K562 (cell line): ENCODE measurements at regions not wholly inside any gene's neighbourhood (a gene's known extent, or its start where the extent isn't known, plus 50 kb on each side); places are given as distances from the start of the nearest gene placed in this dataset.
A peak's percentile ranks its signal among the peaks of the same experiment; 100 is the strongest.

Experiments used
- DMBX1 ChIP-seq: fragments of 250-450 bp; sonication (Bioruptor Pico); IDR thresholded peaks from 2 replicates; pipeline ENCODE4 v1.8.0; 2022; ENCODE audit warnings: inconsistent platforms, mild to moderate bottlenecking, moderate library complexity, borderline replicate concordance
- EGR1 ChIP-seq: fragments of 450-650 bp; conservative IDR thresholded peaks from 2 replicates; pipeline ENCODE4 v1.6.1; 2017; ENCODE audit warnings: mild to moderate bottlenecking
- HDAC1 ChIP-seq, 2 experiments: fragments of 450-650 bp; IDR thresholded peaks; 2 replicates each; pipeline ENCODE4 v1.6.1; 2016 to 2017; ENCODE audit warnings: inconsistent platforms in 1 of 2, mild to moderate bottlenecking in 1 of 2, moderate library complexity in 1 of 2
- KAT2B ChIP-seq: IDR thresholded peaks from one replicate; pipeline ENCODE4 v1.6.1; 2012; ENCODE audit warnings: low read depth, mild to moderate bottlenecking, control low read depth, inconsistent platforms, low read length, moderate library complexity
- KDM2B ChIP-seq: fragments of 250-450 bp; sonication (Bioruptor Pico); IDR thresholded peaks from 2 replicates; pipeline ENCODE4 v1.8.0; 2021; ENCODE audit warnings: mild to moderate bottlenecking, moderate library complexity
- NEUROD1 ChIP-seq: fragments of 150-350 bp; IDR thresholded peaks from 2 replicates; pipeline ENCODE4 v1.6.1; 2014; ENCODE audit warnings: borderline replicate concordance, low read length, low read depth; ENCODE audit not compliant: partially characterized antibody
- POLR2AphosphoS5 ChIP-seq: IDR thresholded peaks from 2 replicates; pipeline ENCODE4 v1.6.1; 2011; ENCODE audit warnings: mild to moderate bottlenecking, low read depth, low read length, moderate library complexity; ENCODE audit not compliant: control insufficient read depth, insufficient read depth
- RNF2 ChIP-seq: sonication (generic); IDR thresholded peaks from 2 replicates; pipeline ENCODE4 v1.6.1; 2016
- TEAD4 ChIP-seq, 2 experiments: sonication (generic) in 1 of 2; formaldehyde crosslinking in 1 of 2; IDR thresholded peaks; 2 replicates each; pipeline versions ENCODE4 v1.6.1 to v1.8.0; 2012 to 2022; ENCODE audit warnings: borderline replicate concordance in 1 of 2, inconsistent platforms in 1 of 2, low read length in 1 of 2, mild to moderate bottlenecking in 1 of 2, missing genetic modification reagents in 1 of 2
- XRCC5 ChIP-seq: fragments of 200-400 bp; formaldehyde crosslinking; IDR thresholded peaks from 2 replicates; pipeline ENCODE4 v1.6.1; 2017; ENCODE audit warnings: low read depth, mild to moderate bottlenecking, low read length
- ZC3H4 ChIP-seq: sonication (generic); formaldehyde crosslinking; IDR thresholded peaks from 2 replicates; pipeline ENCODE4 v1.9.0; 2021; ENCODE audit warnings: missing genetic modification reagents, borderline replicate concordance
- ZFP1 ChIP-seq: fragments of 450-650 bp; formaldehyde crosslinking; IDR thresholded peaks from 2 replicates; pipeline ENCODE4 v1.4.0; 2020; ENCODE audit warnings: mild to moderate bottlenecking, mixed read lengths
- ZNF282 ChIP-seq: sonication (generic); formaldehyde crosslinking; IDR thresholded peaks from 2 replicates; pipeline ENCODE4 v1.8.1; 2023; ENCODE audit warnings: missing genetic modification reagents
- ZNF561 ChIP-seq: fragments of 450-650 bp; formaldehyde crosslinking; conservative IDR thresholded peaks from 2 replicates; pipeline ENCODE4 v1.4.0; 2020; ENCODE audit warnings: mild to moderate bottlenecking, moderate library complexity
- ZNF785 ChIP-seq: fragments of 250-450 bp; sonication (Bioruptor Pico); IDR thresholded peaks from 2 replicates; pipeline ENCODE4 v1.4.0; 2020; ENCODE audit warnings: mild to moderate bottlenecking
- TF ChIP-seq, protein P1 (sequence below), 2 experiments: fragments of 450-650 bp in 1 of 2; IDR thresholded peaks; 2 replicates each; pipeline ENCODE4 v1.6.1; 2011 to 2017; ENCODE audit warnings: low read depth in 2 of 2, antibody characterized with exemption in 1 of 2, borderline replicate concordance in 1 of 2, low read length in 1 of 2, mild to moderate bottlenecking in 1 of 2, mixed read lengths in 1 of 2; ENCODE audit not compliant: control insufficient read depth in 1 of 2
- TF ChIP-seq, protein P2 (sequence below), 2 experiments: IDR thresholded peaks in 1 of 2; conservative IDR thresholded peaks in 1 of 2; 2 replicates each; pipeline ENCODE4 v1.6.1; 2016; ENCODE audit warnings: low read depth in 2 of 2, mild to moderate bottlenecking in 1 of 2, missing compliant biosample characterization in 1 of 2, missing genetic modification characterization in 1 of 2, moderate library complexity in 1 of 2
- TF ChIP-seq, protein P3 (sequence below): fragments of 200-400 bp; formaldehyde crosslinking; IDR thresholded peaks from 2 replicates; pipeline ENCODE4 v1.6.1; 2017; ENCODE audit warnings: mild to moderate bottlenecking, low read depth, low read length, moderate library complexity

DNA sequence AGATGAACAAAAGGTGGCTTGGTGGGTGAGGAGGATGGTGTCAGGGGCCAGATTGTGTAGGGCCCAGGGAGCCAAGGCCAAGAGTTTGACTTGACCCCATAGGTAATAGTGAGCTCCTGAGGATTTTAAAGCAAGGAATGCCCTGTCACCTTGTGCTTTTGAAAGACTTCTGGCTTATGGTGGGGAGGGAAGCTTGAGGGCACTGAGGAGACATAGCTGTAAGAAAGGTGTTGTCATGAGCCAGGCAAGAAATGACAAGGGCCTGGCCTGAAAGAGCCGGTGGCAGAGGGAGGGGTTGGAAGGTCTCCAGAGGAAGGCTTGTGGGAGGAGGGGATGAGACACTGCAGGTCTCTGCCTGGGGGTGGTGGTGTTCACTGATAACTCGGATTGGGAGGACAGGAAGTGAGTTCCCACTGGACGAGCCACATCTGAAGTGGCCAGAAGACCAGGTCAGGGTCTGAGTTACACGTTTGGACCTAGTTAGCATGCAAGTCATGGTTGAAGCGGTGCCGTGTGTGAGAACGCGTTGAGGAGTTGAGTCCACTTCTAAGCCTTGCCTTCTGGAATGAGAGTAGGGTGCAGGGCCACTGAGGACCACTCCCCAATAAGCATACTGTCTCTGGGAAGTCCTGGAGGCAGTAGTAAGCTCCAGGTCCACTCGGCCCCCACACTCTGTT lies 64.3 kb downstream of the TET3 start (continued):
- TF ChIP-seq NEUROD1 (peak; percentile 67), KDM2B (CRISPR knock-in tag) (no peak), TEAD4 (IDR thresholded peaks at IDR 0.05; ENCODE audit: low read length) (peak; percentile 77), TEAD4 (CRISPR knock-in tag; IDR thresholded peaks at IDR 0.05; ENCODE audit: borderline replicate concordance) (no peak), EGR1 (peak; percentile 70), POLR2AphosphoS5 (peak; percentile 79; the same call in 1 of the 2 replicates), ZFP1 (CRISPR knock-in tag) (no peak), HDAC1 (IDR thresholded peaks at IDR 0.05) (peak in 1 of 2 experiments; percentile 87; a peak in 2 of 4 replicates), ZNF785 (CRISPR knock-in tag) (no peak), ZNF561 (CRISPR knock-in tag) (no peak), ZNF282 (CRISPR knock-in tag) (no peak), RNF2 (peak; percentile 71; the same call in 1 of the 2 replicates), KAT2B (no peak), ZC3H4 (no peak), DMBX1 (no peak), XRCC5 (no peak)
- TF ChIP-seq, protein P1, sequence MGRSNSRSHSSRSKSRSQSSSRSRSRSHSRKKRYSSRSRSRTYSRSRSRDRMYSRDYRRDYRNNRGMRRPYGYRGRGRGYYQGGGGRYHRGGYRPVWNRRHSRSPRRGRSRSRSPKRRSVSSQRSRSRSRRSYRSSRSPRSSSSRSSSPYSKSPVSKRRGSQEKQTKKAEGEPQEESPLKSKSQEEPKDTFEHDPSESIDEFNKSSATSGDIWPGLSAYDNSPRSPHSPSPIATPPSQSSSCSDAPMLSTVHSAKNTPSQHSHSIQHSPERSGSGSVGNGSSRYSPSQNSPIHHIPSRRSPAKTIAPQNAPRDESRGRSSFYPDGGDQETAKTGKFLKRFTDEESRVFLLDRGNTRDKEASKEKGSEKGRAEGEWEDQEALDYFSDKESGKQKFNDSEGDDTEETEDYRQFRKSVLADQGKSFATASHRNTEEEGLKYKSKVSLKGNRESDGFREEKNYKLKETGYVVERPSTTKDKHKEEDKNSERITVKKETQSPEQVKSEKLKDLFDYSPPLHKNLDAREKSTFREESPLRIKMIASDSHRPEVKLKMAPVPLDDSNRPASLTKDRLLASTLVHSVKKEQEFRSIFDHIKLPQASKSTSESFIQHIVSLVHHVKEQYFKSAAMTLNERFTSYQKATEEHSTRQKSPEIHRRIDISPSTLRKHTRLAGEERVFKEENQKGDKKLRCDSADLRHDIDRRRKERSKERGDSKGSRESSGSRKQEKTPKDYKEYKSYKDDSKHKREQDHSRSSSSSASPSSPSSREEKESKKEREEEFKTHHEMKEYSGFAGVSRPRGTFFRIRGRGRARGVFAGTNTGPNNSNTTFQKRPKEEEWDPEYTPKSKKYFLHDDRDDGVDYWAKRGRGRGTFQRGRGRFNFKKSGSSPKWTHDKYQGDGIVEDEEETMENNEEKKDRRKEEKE (IDR thresholded peaks at IDR 0.05; ENCODE audit: borderline replicate concordance in 1 of 2, control insufficient read depth in 1 of 2, low read depth in 2 of 2, low read length in 1 of 2): no peak
- TF ChIP-seq, protein P2, sequence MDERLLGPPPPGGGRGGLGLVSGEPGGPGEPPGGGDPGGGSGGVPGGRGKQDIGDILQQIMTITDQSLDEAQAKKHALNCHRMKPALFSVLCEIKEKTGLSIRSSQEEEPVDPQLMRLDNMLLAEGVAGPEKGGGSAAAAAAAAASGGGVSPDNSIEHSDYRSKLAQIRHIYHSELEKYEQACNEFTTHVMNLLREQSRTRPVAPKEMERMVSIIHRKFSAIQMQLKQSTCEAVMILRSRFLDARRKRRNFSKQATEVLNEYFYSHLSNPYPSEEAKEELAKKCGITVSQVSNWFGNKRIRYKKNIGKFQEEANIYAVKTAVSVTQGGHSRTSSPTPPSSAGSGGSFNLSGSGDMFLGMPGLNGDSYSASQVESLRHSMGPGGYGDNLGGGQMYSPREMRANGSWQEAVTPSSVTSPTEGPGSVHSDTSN (CRISPR knock-in tag; IDR thresholded peaks at IDR 0.05; ENCODE audit: low read depth): no peak
- TF ChIP-seq, protein P2 (tag; conservative IDR thresholded peaks at IDR 0.05; ENCODE audit: low read depth): no peak; the same call in 1 of the 2 replicates
- TF ChIP-seq, protein P3, sequence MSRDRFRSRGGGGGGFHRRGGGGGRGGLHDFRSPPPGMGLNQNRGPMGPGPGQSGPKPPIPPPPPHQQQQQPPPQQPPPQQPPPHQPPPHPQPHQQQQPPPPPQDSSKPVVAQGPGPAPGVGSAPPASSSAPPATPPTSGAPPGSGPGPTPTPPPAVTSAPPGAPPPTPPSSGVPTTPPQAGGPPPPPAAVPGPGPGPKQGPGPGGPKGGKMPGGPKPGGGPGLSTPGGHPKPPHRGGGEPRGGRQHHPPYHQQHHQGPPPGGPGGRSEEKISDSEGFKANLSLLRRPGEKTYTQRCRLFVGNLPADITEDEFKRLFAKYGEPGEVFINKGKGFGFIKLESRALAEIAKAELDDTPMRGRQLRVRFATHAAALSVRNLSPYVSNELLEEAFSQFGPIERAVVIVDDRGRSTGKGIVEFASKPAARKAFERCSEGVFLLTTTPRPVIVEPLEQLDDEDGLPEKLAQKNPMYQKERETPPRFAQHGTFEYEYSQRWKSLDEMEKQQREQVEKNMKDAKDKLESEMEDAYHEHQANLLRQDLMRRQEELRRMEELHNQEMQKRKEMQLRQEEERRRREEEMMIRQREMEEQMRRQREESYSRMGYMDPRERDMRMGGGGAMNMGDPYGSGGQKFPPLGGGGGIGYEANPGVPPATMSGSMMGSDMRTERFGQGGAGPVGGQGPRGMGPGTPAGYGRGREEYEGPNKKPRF: no peak
